Osteocyte (in vitro differentiated cells): ENCODE measurements at regions not wholly inside any gene's neighbourhood (a gene's known extent, or its start where the extent isn't known, plus 50 kb on each side); places are given as distances from the start of the nearest gene placed in this dataset.
A peak's percentile ranks its signal among the peaks of the same experiment; 100 is the strongest.

Experiments used
- DNase-seq: peaks from one replicate; pipeline ENCODE4 v3.0.0; 2021; ENCODE audit warnings: mixed read lengths; ENCODE audit not compliant: unreplicated experiment; ENCODE audit errors: extremely low spot score
- H3K27ac Mint-ChIP-seq: one replicate; pipeline ENCODE4 v1.8.0; 2021; ENCODE audit warnings: mild to moderate bottlenecking, mixed read lengths; ENCODE audit not compliant: unreplicated experiment
- H3K27me3 Mint-ChIP-seq: one replicate; pipeline ENCODE4 v1.8.0; 2021; ENCODE audit warnings: mixed read lengths; ENCODE audit not compliant: unreplicated experiment
- H3K36me3 Mint-ChIP-seq: one replicate; pipeline ENCODE4 v1.8.0; 2021; ENCODE audit warnings: mixed read lengths; ENCODE audit not compliant: unreplicated experiment
- H3K4me1 Mint-ChIP-seq: one replicate; pipeline ENCODE4 v1.8.0; 2021; ENCODE audit warnings: mixed read lengths; ENCODE audit not compliant: unreplicated experiment
- H3K4me3 Mint-ChIP-seq: one replicate; pipeline ENCODE4 v1.8.0; 2021; ENCODE audit warnings: mild to moderate bottlenecking, moderate library complexity, mixed read lengths; ENCODE audit not compliant: unreplicated experiment
- H3K9me3 Mint-ChIP-seq: one replicate; pipeline ENCODE4 v1.8.0; 2021; ENCODE audit warnings: mixed read lengths; ENCODE audit not compliant: unreplicated experiment
- CTCF ChIP-seq: fragments of 200-600 bp; sonication (generic); IDR thresholded peaks from 2 replicates; pipeline ENCODE4 v1.5.0; 2021; ENCODE audit warnings: antibody characterized with exemption, mild to moderate bottlenecking, moderate library complexity

GRCh38 chr16:55043499-55043898 is 112.8 kb downstream of the IRX5 start:
- no peaks in the 10 kb centered on the region for H3K4me1 Mint-ChIP-seq

GRCh38 chr16:55044201-55044975 is 113.7 kb downstream of the IRX5 start:
- no peak overlapping the region for H3K27ac Mint-ChIP-seq
- DNase-seq = peak; percentile 73
- no peak overlapping the region for H3K4me3 Mint-ChIP-seq
- no peaks in the 10 kb centered on the region for H3K36me3 Mint-ChIP-seq
- TF ChIP-seq CTCF = no peak
- H3K4me1 Mint-ChIP-seq = no peaks in the 10 kb centered on the region
- no peaks in the 10 kb centered on the region for H3K27me3 Mint-ChIP-seq
- no peaks in the 10 kb centered on the region for H3K9me3 Mint-ChIP-seq

More at GRCh38 chr16:55043499-55043898, 112.8 kb downstream of the IRX5 start:
- no peak for TF ChIP-seq CTCF
- no peak overlapping the region for H3K4me3 Mint-ChIP-seq
- DNase-seq = no peak
- peaks cover 2% of the 10 kb centered on the region for H3K27me3 Mint-ChIP-seq
- no peaks in the 10 kb centered on the region for H3K36me3 Mint-ChIP-seq
- no peaks in the 10 kb centered on the region for H3K9me3 Mint-ChIP-seq
- no peak overlapping the region for H3K27ac Mint-ChIP-seq

DNA sequence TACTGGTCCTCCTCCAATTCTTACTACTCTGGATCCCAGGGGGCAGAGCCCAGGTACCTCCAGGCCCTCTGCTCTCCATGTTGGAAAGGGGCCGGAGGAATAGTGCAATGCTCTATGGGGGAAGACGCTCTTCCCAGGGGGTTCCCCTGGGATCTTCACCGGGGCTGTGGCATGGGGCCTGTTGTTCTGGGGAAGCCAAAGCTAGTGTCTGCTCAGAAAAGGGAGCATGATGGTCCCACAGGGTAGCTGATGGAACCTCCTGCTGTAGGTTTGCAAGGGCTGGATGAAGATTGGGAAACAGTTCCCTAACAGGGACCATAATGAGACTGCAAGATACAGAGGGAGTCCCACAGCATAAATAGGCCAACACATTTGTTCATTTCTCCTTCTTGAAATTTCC is 114.7 kb downstream of the IRX5 start:
- no peak overlapping the region for H3K4me3 Mint-ChIP-seq
- H3K27ac Mint-ChIP-seq = no peak overlapping the region
- DNase-seq = no peak
- H3K36me3 Mint-ChIP-seq = no peaks in the 10 kb centered on the region
- no peaks in the 10 kb centered on the region for H3K27me3 Mint-ChIP-seq
- H3K9me3 Mint-ChIP-seq = no peaks in the 10 kb centered on the region
- no peak for TF ChIP-seq CTCF
- no peaks in the 10 kb centered on the region for H3K4me1 Mint-ChIP-seq

GRCh38 chr16:55045756-55046460 is 115.2 kb downstream of the IRX5 start:
- no peak for TF ChIP-seq CTCF
- no peaks in the 10 kb centered on the region for H3K4me1 Mint-ChIP-seq
- H3K9me3 Mint-ChIP-seq = no peaks in the 10 kb centered on the region
- no peak overlapping the region for H3K4me3 Mint-ChIP-seq
- H3K27ac Mint-ChIP-seq = no peak overlapping the region
- H3K27me3 Mint-ChIP-seq = no peaks in the 10 kb centered on the region
- no peak for DNase-seq
- H3K36me3 Mint-ChIP-seq = no peaks in the 10 kb centered on the region

DNA sequence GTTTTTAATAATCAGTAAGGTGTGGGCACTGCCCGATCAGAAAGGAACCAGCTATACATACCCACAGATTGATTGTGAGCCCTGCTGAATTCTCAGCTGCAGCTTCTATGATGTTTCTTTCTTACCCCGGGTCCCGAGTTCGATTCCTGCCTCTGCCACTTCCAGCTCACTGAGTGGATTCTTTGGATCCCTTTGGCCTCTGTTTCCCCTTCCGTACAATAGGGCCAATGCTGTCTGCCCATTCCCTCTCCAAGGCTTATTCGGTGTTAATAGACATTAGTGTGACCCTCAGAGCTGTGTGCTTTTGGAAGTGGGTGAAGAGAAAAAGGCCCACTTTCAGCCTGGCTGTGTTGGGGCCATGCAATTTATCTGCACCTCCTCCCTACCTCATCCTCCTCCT is 115.8 kb downstream of the IRX5 start:
- no peak overlapping the region for H3K4me3 Mint-ChIP-seq
- peak; percentile 62 for DNase-seq
- H3K9me3 Mint-ChIP-seq = no peaks in the 10 kb centered on the region
- no peak for TF ChIP-seq CTCF
- H3K27me3 Mint-ChIP-seq = peaks cover 3% of the 10 kb centered on the region
- H3K27ac Mint-ChIP-seq = no peak overlapping the region
- H3K36me3 Mint-ChIP-seq = no peaks in the 10 kb centered on the region
- no peaks in the 10 kb centered on the region for H3K4me1 Mint-ChIP-seq
